HepG2 (cell line): ENCODE measurements at regions not wholly inside any gene's neighbourhood (a gene's known extent, or its start where the extent isn't known, plus 50 kb on each side); places are given as distances from the start of the nearest gene placed in this dataset.

Experiments
- ARNT2 ChIP-seq: sonication (generic); formaldehyde crosslinking; IDR thresholded peaks from 2 replicates; pipeline ENCODE4 v1.8.0; 2022; ENCODE audit warnings: mild to moderate bottlenecking, low read depth, missing genetic modification reagents, moderate library complexity
- ATF7-NPFF ChIP-seq: sonication (generic); formaldehyde crosslinking; IDR thresholded peaks from 2 replicates; pipeline ENCODE4 v1.8.1; 2023; ENCODE audit warnings: mild to moderate bottlenecking, low read depth, missing genetic modification reagents, moderate library complexity
- CAMTA2 ChIP-seq: sonication (generic); formaldehyde crosslinking; IDR thresholded peaks from 2 replicates; pipeline ENCODE4 v1.4.0; 2020; ENCODE audit warnings: mild to moderate bottlenecking, missing genetic modification reagents, borderline replicate concordance
- CC2D1A ChIP-seq: sonication (generic); formaldehyde crosslinking; IDR thresholded peaks from 2 replicates; pipeline ENCODE4 v1.8.1; 2023; ENCODE audit warnings: mild to moderate bottlenecking, missing genetic modification reagents
- CREBL2 ChIP-seq: sonication (generic); formaldehyde crosslinking; IDR thresholded peaks from 2 replicates; pipeline ENCODE4 v1.8.1; 2023; ENCODE audit warnings: missing genetic modification reagents, mild to moderate bottlenecking, borderline replicate concordance
- FOXM1 ChIP-seq: sonication (generic); formaldehyde crosslinking; IDR thresholded peaks from 2 replicates; pipeline ENCODE4 v1.5.0; 2020; ENCODE audit warnings: missing genetic modification reagents
- GPN1 ChIP-seq: sonication (generic); formaldehyde crosslinking; IDR thresholded peaks from 2 replicates; pipeline ENCODE4 v1.5.1; 2020; ENCODE audit warnings: missing genetic modification reagents, borderline replicate concordance
- HMG20A ChIP-seq: IDR thresholded peaks from 2 replicates; pipeline ENCODE4 v1.6.1; 2016; ENCODE audit warnings: borderline replicate concordance
- HMGA1 ChIP-seq: sonication (generic); formaldehyde crosslinking; conservative IDR thresholded peaks from 2 replicates; pipeline ENCODE4 v1.4.0; 2020; ENCODE audit warnings: missing genetic modification reagents
- HOXA7 ChIP-seq: sonication (generic); formaldehyde crosslinking; IDR thresholded peaks from 2 replicates; pipeline ENCODE4 v1.8.1; 2022; ENCODE audit warnings: mild to moderate bottlenecking, missing genetic modification reagents, moderate library complexity
- JUN ChIP-seq: sonication (generic); formaldehyde crosslinking; IDR thresholded peaks from 2 replicates; pipeline ENCODE4 v1.4.0; 2020; ENCODE audit warnings: mild to moderate bottlenecking, missing genetic modification reagents
- MED1 ChIP-seq: sonication (generic); formaldehyde crosslinking; IDR thresholded peaks from 2 replicates; pipeline ENCODE4 v1.4.0; 2020; ENCODE audit warnings: missing genetic modification reagents
- POGZ ChIP-seq: sonication (generic); formaldehyde crosslinking; IDR thresholded peaks from 2 replicates; pipeline ENCODE4 v1.4.0; 2020; ENCODE audit warnings: mild to moderate bottlenecking, missing genetic modification reagents
- POLR2G ChIP-seq: fragments of 200-400 bp; formaldehyde crosslinking; IDR thresholded peaks from 2 replicates; pipeline ENCODE4 v1.6.1; 2018; ENCODE audit warnings: mild to moderate bottlenecking, low read depth, low read length, moderate library complexity
- RFX5 ChIP-seq: IDR thresholded peaks from 2 replicates; pipeline ENCODE4 v1.6.1; 2011; ENCODE audit warnings: low read depth, low read length, improper control_type of control experiment
- SMAD9 ChIP-seq: sonication (generic); formaldehyde crosslinking; IDR thresholded peaks from 2 replicates; pipeline ENCODE4 v1.5.1; 2020; ENCODE audit warnings: mild to moderate bottlenecking, missing genetic modification reagents
- TBX2 ChIP-seq: sonication (generic); formaldehyde crosslinking; IDR thresholded peaks from 2 replicates; pipeline ENCODE4 v1.5.0; 2020; ENCODE audit warnings: missing genetic modification reagents, mild to moderate bottlenecking, borderline replicate concordance
- ZBTB1 ChIP-seq: sonication (generic); formaldehyde crosslinking; IDR thresholded peaks from 2 replicates; pipeline ENCODE4 v1.4.0; 2020; ENCODE audit warnings: missing genetic modification reagents, borderline replicate concordance
- ZBTB34 ChIP-seq: sonication (generic); formaldehyde crosslinking; IDR thresholded peaks from 2 replicates; pipeline ENCODE4 v1.8.0; 2022; ENCODE audit warnings: mild to moderate bottlenecking, missing genetic modification reagents
- ZFP91 ChIP-seq: sonication (generic); formaldehyde crosslinking; IDR thresholded peaks from 2 replicates; pipeline ENCODE4 v1.9.0; 2022; ENCODE audit warnings: missing genetic modification reagents, mild to moderate bottlenecking, borderline replicate concordance
- ZKSCAN8 ChIP-seq: IDR thresholded peaks from 2 replicates; pipeline ENCODE4 v1.6.1; 2016; ENCODE audit warnings: borderline replicate concordance, missing genetic modification reagents, missing compliant biosample characterization
- ZMYM2 ChIP-seq: sonication (generic); formaldehyde crosslinking; IDR thresholded peaks from 2 replicates; pipeline ENCODE4 v1.8.0; 2022; ENCODE audit warnings: mild to moderate bottlenecking, missing genetic modification reagents
- ZNF333 ChIP-seq: sonication (generic); formaldehyde crosslinking; IDR thresholded peaks from 2 replicates; pipeline ENCODE4 v1.4.0; 2020; ENCODE audit warnings: mild to moderate bottlenecking, missing genetic modification reagents, borderline replicate concordance
- ZNF512 ChIP-seq: sonication (generic); formaldehyde crosslinking; IDR thresholded peaks from 2 replicates; pipeline ENCODE4 v1.4.0; 2020; ENCODE audit warnings: mild to moderate bottlenecking, missing genetic modification reagents
- ZNF7 ChIP-seq: IDR thresholded peaks from 2 replicates; pipeline ENCODE4 v1.6.1; 2016; ENCODE audit warnings: missing biosample characterization, missing genetic modification reagents
- ZNF761 ChIP-seq: sonication (generic); formaldehyde crosslinking; conservative IDR thresholded peaks from 2 replicates; pipeline ENCODE4 v1.4.0; 2020; ENCODE audit warnings: mild to moderate bottlenecking, missing genetic modification reagents
- ZNF775 ChIP-seq: sonication (generic); formaldehyde crosslinking; IDR thresholded peaks from 2 replicates; pipeline ENCODE4 v1.4.0; 2020; ENCODE audit warnings: missing genetic modification reagents, mild to moderate bottlenecking, moderate library complexity, borderline replicate concordance
- ZSCAN22 ChIP-seq: sonication (generic); formaldehyde crosslinking; IDR thresholded peaks from 2 replicates; pipeline ENCODE4 v1.4.0; 2020; ENCODE audit warnings: mild to moderate bottlenecking, missing genetic modification reagents

GRCh38 chr10:29130190-29130673 is 158.6 kb upstream of the LYZL1 start (continued):
- TF ChIP-seq ZNF512 (CRISPR knock-in tag) = no peak
- TF ChIP-seq ZNF761 (CRISPR knock-in tag) = no peak
- peak; percentile 71; the same call in 1 of the 2 replicates for TF ChIP-seq HMG20A
- TF ChIP-seq ZNF333 = no peak
- TF ChIP-seq CREBL2 (CRISPR knock-in tag) = no peak
- TF ChIP-seq SMAD9 (CRISPR knock-in tag) = no peak
- no peak for TF ChIP-seq ZBTB34
- no peak for TF ChIP-seq CAMTA2
- TF ChIP-seq CC2D1A (CRISPR knock-in tag) = no peak
- TF ChIP-seq ARNT2 (CRISPR knock-in tag) = no peak
- no peak for TF ChIP-seq ZSCAN22 (CRISPR knock-in tag)
- TF ChIP-seq ATF7-NPFF (CRISPR knock-in tag) = no peak
- TF ChIP-seq MED1 (CRISPR knock-in tag) = peak; percentile 62
- TF ChIP-seq HOXA7 = no peak
- no peak for TF ChIP-seq JUN (CRISPR knock-in tag)
- no peak for TF ChIP-seq ZNF775 (CRISPR knock-in tag)
- TF ChIP-seq FOXM1 (CRISPR knock-in tag) = no peak
- no peak for TF ChIP-seq ZNF7 (CRISPR knock-in tag)
- no peak for TF ChIP-seq POLR2G
- TF ChIP-seq ZKSCAN8 (CRISPR knock-in tag) = no peak
- no peak for TF ChIP-seq HMGA1 (CRISPR knock-in tag)
- TF ChIP-seq ZBTB1 = no peak
- TF ChIP-seq GPN1 = no peak
- no peak for TF ChIP-seq TBX2 (CRISPR knock-in tag)
- no peak for TF ChIP-seq ZFP91 (CRISPR knock-in tag)
- TF ChIP-seq ZMYM2 (CRISPR knock-in tag) = peak; percentile 43; the same call in 1 of the 2 replicates
- no peak for TF ChIP-seq RFX5
- peak; percentile 42; the same call in 1 of the 2 replicates for TF ChIP-seq POGZ
